HG03159 (cell line): ENCODE measurements at regions not wholly inside any gene's neighbourhood (a gene's known extent, or its start where the extent isn't known, plus 50 kb on each side); places are given as distances from the start of the nearest gene placed in this dataset.

Experiments
- ATAC-seq: cut with Tn5 transposase; IDR thresholded peaks from one replicate; pipeline ENCODE4 v1.9.1; 2021; ENCODE audit warnings: mild to moderate bottlenecking, moderate library complexity; ENCODE audit not compliant: unreplicated experiment

- no peak for ATAC-seq
Measured at GRCh38 chr6:23096876-23097275, 527.5 kb downstream of the HDGFL1 start.

- ATAC-seq = no peak
Measured at GRCh38 chr6:23097566-23097965, 528.2 kb downstream of the HDGFL1 start.

GRCh38 chr6:23106951-23107350 is 537.6 kb downstream of the HDGFL1 start:
- ATAC-seq = no peak

- ATAC-seq = no peak
Measured at GRCh38 chr6:23111984-23112383, 542.6 kb downstream of the HDGFL1 start.

- ATAC-seq = no peak
Measured at GRCh38 chr6:23114812-23115504, 545.6 kb downstream of the HDGFL1 start.

GRCh38 chr6:23137611-23138010 is 568.2 kb downstream of the HDGFL1 start:
- ATAC-seq = no peak

GRCh38 chr6:23140871-23141270 is 571.5 kb downstream of the HDGFL1 start:
- no peak for ATAC-seq

- no peak for ATAC-seq
Measured at GRCh38 chr6:23145781-23146180, 576.4 kb downstream of the HDGFL1 start.

GRCh38 chr6:23154159-23154558 is 584.8 kb downstream of the HDGFL1 start:
- ATAC-seq = no peak

GRCh38 chr6:23170049-23170448 is 600.7 kb downstream of the HDGFL1 start:
- ATAC-seq = no peak

GRCh38 chr6:23173234-23173633 is 603.9 kb downstream of the HDGFL1 start:
- ATAC-seq = no peak

- no peak for ATAC-seq
Measured at GRCh38 chr6:23174781-23175361, 605.5 kb downstream of the HDGFL1 start.

GRCh38 chr6:23175391-23175790 is 606.0 kb downstream of the HDGFL1 start:
- ATAC-seq = no peak

- no peak for ATAC-seq
Measured at GRCh38 chr6:23176471-23176870, 607.1 kb downstream of the HDGFL1 start.

- ATAC-seq = no peak
Measured at GRCh38 chr6:23176883-23177282, 607.5 kb downstream of the HDGFL1 start.

GRCh38 chr6:23177806-23178205 is 608.4 kb downstream of the HDGFL1 start:
- no peak for ATAC-seq

GRCh38 chr6:23179994-23180393 is 610.6 kb downstream of the HDGFL1 start:
- no peak for ATAC-seq

- ATAC-seq = no peak
Measured at GRCh38 chr6:23180504-23181293, 611.3 kb downstream of the HDGFL1 start.

GRCh38 chr6:23181356-23182110 is 612.2 kb downstream of the HDGFL1 start:
- no peak for ATAC-seq

- ATAC-seq = no peak
Measured at GRCh38 chr6:23183846-23184245, 614.5 kb downstream of the HDGFL1 start.

- ATAC-seq = no peak
Measured at GRCh38 chr6:23184351-23184750, 615.0 kb downstream of the HDGFL1 start.
